Fibroblast of the aortic adventitia (primary cell): ENCODE measurements at regions not wholly inside any gene's neighbourhood (a gene's known extent, or its start where the extent isn't known, plus 50 kb on each side); places are given as distances from the start of the nearest gene placed in this dataset.

ENCODE experiments used
- DNase-seq: peaks from one replicate; pipeline ENCODE4 v3.0.0-alpha.2; 2010; ENCODE audit warnings: low read depth
- H3K4me3 ChIP-seq: 2 replicates; pipeline ENCODE4 v1.5.1; 2011; ENCODE audit warnings: low read depth, mild to moderate bottlenecking, control low read depth, low read length, moderate library complexity
- CTCF ChIP-seq: IDR thresholded peaks from 2 replicates; pipeline ENCODE4 v1.5.1; 2011; ENCODE audit warnings: mild to moderate bottlenecking, low read length, control low read depth, inconsistent platforms; ENCODE audit not compliant: insufficient read depth

- TF ChIP-seq CTCF = no peak
- DNase-seq = no peak
- H3K4me3 ChIP-seq = no peak overlapping the region
Observed at GRCh38 chr5:110094109-110094508, 404.4 kb downstream of the MAN2A1 start.

GRCh38 chr5:110094548-110094947 lies 404.8 kb downstream of the MAN2A1 start:
- H3K4me3 ChIP-seq = no peak overlapping the region
- TF ChIP-seq CTCF = no peak
- DNase-seq = no peak

GRCh38 chr5:110096419-110096818 lies 406.7 kb downstream of the MAN2A1 start:
- DNase-seq = no peak
- no peak overlapping the region for H3K4me3 ChIP-seq
- no peak for TF ChIP-seq CTCF

GRCh38 chr5:110099572-110099971 lies 409.8 kb downstream of the MAN2A1 start:
- TF ChIP-seq CTCF = no peak
- no peak overlapping the region for H3K4me3 ChIP-seq
- DNase-seq = no peak

- no peak for TF ChIP-seq CTCF
- no peak overlapping the region for H3K4me3 ChIP-seq
- no peak for DNase-seq
Observed at GRCh38 chr5:110103081-110103480, 413.4 kb downstream of the MAN2A1 start.

- H3K4me3 ChIP-seq = no peak overlapping the region
- TF ChIP-seq CTCF = no peak
- DNase-seq = no peak
Observed at GRCh38 chr5:110104060-110104725, 414.5 kb downstream of the MAN2A1 start.
